ENCODE measurements at regions not wholly inside any gene's neighbourhood (a gene's known extent, or its start where the extent isn't known, plus 50 kb on each side); places are given as distances from the start of the nearest gene placed in this dataset.

GRCh38 chr18:41113885-41114482 is 841.0 kb upstream of the PIK3C3 start:
- TF ChIP-seq FOXA1 (IDR thresholded peaks at IDR 0.05) (no peak), YY1 (IDR thresholded peaks at IDR 0.05) (no peak), EGR1 (IDR thresholded peaks at IDR 0.05; ENCODE audit: low read depth in 2 of 2) (no peak), RXRA (IDR thresholded peaks at IDR 0.05) (no peak), SP1 (IDR thresholded peaks at IDR 0.05) (no peak), NR2F2 (IDR thresholded peaks at IDR 0.05) (no peak), ATF3 (IDR thresholded peaks at IDR 0.05) (no peak), JUND (IDR thresholded peaks at IDR 0.05) (no peak), MAX (IDR thresholded peaks at IDR 0.05) (no peak), CTCF (IDR thresholded peaks at IDR 0.05; ENCODE audit: low read depth, low read length, missing input control) (no peak), ZBTB33 (IDR thresholded peaks at IDR 0.05) (no peak), RAD21 (IDR thresholded peaks at IDR 0.05) (no peak), HNF4G (IDR thresholded peaks at IDR 0.05) (no peak), HNF4A (conservative IDR thresholded peaks at IDR 0.05) (no peak), FOXA2 (IDR thresholded peaks at IDR 0.05) (no peak), REST (IDR thresholded peaks at IDR 0.05) (no peak), TAF1 (conservative IDR thresholded peaks at IDR 0.05) (no peak), GABPA (IDR thresholded peaks at IDR 0.05 in 1 of 2, conservative IDR thresholded peaks at IDR 0.05 in 1 of 2) (no peak)
- 54% methylated on average over 2 of the region's 2 CpGs for WGBS
- Histone ChIP-seq H3K27ac (ENCODE audit: low read depth in 1 of 2, low read length in 2 of 2) (no peak overlapping the region), H3K9me3 (ENCODE audit: control insufficient read depth in 4 of 4, low read length in 3 of 4) (peaks cover 0 to under 1% (median 0%) of the 10 kb centered on the region in 4 donors), H3K36me3 (ENCODE audit: control insufficient read depth in 4 of 4, insufficient read depth in 3 of 4, low read depth in 1 of 4, low read length in 3 of 4) (no peaks in the 10 kb centered on the region), H3K27me3 (ENCODE audit: control insufficient read depth in 4 of 4, insufficient read depth in 4 of 4, low read length in 3 of 4) (no peaks in the 10 kb centered on the region), H3K4me1 (ENCODE audit: control insufficient read depth in 4 of 4, insufficient read depth in 4 of 4, low read length in 3 of 4) (no peaks in the 10 kb centered on the region), H3K4me3 (ENCODE audit: low read depth in 1 of 3, low read length in 3 of 3) (no peak overlapping the region), H3K9ac (ENCODE audit: low read depth in 1 of 2, low read length in 2 of 2) (no peak overlapping the region)
- no peak for DNase-seq (ENCODE audit: low spot score)

Data from liver (tissue), 8 donors.